ENCODE measurements at regions not wholly inside any gene's neighbourhood (a gene's known extent, or its start where the extent isn't known, plus 50 kb on each side); places are given as distances from the start of the nearest gene placed in this dataset.

DNA sequence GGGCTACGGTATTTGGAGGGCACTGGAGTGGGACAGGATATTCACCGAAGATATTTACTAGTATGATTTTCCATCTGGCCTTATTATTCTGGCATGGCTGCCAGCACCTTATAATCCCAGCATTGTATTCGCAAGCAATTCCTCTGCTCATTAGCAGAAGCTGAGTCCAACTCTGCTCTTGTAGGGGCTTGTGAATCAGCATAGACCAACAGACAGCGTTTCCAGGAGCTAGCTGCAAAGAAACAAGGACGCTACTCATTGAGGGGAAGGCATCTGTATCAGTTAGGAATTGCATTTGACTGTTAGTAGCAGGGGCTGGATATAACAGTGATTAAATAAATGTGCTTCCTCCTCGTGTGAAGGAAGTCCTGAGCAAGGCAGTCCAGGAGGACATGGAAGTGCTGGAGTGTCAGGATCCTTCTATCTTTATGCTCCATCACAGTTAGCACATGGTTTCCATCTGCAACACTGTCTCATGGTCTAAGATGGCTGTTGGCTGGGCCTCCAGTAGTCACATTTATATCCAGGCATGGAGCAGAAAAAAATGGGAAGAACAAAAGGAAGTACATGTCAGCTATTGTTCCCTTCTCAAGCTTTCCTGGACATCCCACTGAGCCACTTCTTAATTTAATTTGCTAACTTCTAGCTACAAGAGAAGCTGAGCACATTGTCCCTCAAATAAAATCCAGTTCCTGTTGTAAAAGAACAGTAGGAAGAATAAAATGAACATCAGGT, 214.1 kb downstream of the C1D start:
- H3K4me3 Mint-ChIP-seq (ENCODE audit: unreplicated experiment) = no peak overlapping the region
- no peak overlapping the region for H3K27ac Mint-ChIP-seq (ENCODE audit: unreplicated experiment)
- CTCF ChIA-PET = no interaction called here
- peaks cover 2% of the 10 kb centered on the region for H3K27me3 Mint-ChIP-seq (ENCODE audit: insufficient read depth, unreplicated experiment)
- no peaks in the 10 kb centered on the region for H3K9me3 ChIP-seq
- no peak overlapping the region for H3K4me3 ChIP-seq (ENCODE audit: low read depth, low read length)
- TF ChIP-seq, protein P1, sequence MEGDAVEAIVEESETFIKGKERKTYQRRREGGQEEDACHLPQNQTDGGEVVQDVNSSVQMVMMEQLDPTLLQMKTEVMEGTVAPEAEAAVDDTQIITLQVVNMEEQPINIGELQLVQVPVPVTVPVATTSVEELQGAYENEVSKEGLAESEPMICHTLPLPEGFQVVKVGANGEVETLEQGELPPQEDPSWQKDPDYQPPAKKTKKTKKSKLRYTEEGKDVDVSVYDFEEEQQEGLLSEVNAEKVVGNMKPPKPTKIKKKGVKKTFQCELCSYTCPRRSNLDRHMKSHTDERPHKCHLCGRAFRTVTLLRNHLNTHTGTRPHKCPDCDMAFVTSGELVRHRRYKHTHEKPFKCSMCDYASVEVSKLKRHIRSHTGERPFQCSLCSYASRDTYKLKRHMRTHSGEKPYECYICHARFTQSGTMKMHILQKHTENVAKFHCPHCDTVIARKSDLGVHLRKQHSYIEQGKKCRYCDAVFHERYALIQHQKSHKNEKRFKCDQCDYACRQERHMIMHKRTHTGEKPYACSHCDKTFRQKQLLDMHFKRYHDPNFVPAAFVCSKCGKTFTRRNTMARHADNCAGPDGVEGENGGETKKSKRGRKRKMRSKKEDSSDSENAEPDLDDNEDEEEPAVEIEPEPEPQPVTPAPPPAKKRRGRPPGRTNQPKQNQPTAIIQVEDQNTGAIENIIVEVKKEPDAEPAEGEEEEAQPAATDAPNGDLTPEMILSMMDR (IDR thresholded peaks at IDR 0.05; ENCODE audit: insufficient read depth in 1 of 2, low read depth in 1 of 2, low read length in 1 of 2, severe bottlenecking in 1 of 2, unreplicated experiment in 1 of 2) = no peak
- intact Hi-C loops (cut with micrococcal nuclease; ENCODE audit: unreplicated experiment) = loop anchor here (10.0 kb wide), 1 partner anchor 524 kb away; no protein-coding TSS in a partner anchor
- no peaks in the 10 kb centered on the region for H3K9me3 Mint-ChIP-seq (ENCODE audit: unreplicated experiment)
- H3K4me1 Mint-ChIP-seq (ENCODE audit: low read depth, unreplicated experiment) = no peaks in the 10 kb centered on the region
- H3K27me3 ChIP-seq (replicated peaks; ENCODE audit: control insufficient read depth, insufficient read depth, low read length) = no peaks in the 10 kb centered on the region
- H3K36me3 Mint-ChIP-seq (ENCODE audit: insufficient read depth, unreplicated experiment) = no peaks in the 10 kb centered on the region
- no peaks in the 10 kb centered on the region for H3K36me3 ChIP-seq (ENCODE audit: control insufficient read depth, insufficient read depth, low read length)
- POLR2A ChIA-PET = no interaction called here
- peaks cover 5% of the 10 kb centered on the region; the same call in 1 of the 2 replicates for H3K4me1 ChIP-seq
- DNase-seq = no peak
- no TSS peak for BruUV-seq (replicated peaks)

- DNase-seq = no peak
- Histone ChIP-seq H3K27me3 (replicated peaks; ENCODE audit: control insufficient read depth, insufficient read depth, low read length) (no peaks in the 10 kb centered on the region), H3K4me3 (ENCODE audit: low read depth, low read length) (no peak overlapping the region), H3K36me3 (ENCODE audit: control insufficient read depth, insufficient read depth, low read length) (no peaks in the 10 kb centered on the region), H3K4me1 (peaks cover 4% of the 10 kb centered on the region; the same call in 1 of the 2 replicates), H3K9me3 (no peaks in the 10 kb centered on the region)
- Mint-ChIP-seq H3K27ac (ENCODE audit: unreplicated experiment) (no peak overlapping the region), H3K36me3 (ENCODE audit: insufficient read depth, unreplicated experiment) (no peaks in the 10 kb centered on the region), H3K9me3 (ENCODE audit: unreplicated experiment) (no peaks in the 10 kb centered on the region), H3K27me3 (ENCODE audit: insufficient read depth, unreplicated experiment) (no peaks in the 10 kb centered on the region), H3K4me3 (ENCODE audit: unreplicated experiment) (no peak overlapping the region), H3K4me1 (ENCODE audit: low read depth, unreplicated experiment) (no peaks in the 10 kb centered on the region)
- ChIA-PET POLR2A (no interaction called here), CTCF (no interaction called here)
- no TSS peak for BruUV-seq (replicated peaks)
- TF ChIP-seq, protein P1 (IDR thresholded peaks at IDR 0.05; ENCODE audit: insufficient read depth in 1 of 2, low read depth in 1 of 2, low read length in 1 of 2, severe bottlenecking in 1 of 2, unreplicated experiment in 1 of 2) = no peak
- intact Hi-C loops (cut with micrococcal nuclease; ENCODE audit: unreplicated experiment) = no loop called here
Observed at GRCh38 chr2:67851016-67851415, 211.8 kb downstream of the C1D start.

DNA sequence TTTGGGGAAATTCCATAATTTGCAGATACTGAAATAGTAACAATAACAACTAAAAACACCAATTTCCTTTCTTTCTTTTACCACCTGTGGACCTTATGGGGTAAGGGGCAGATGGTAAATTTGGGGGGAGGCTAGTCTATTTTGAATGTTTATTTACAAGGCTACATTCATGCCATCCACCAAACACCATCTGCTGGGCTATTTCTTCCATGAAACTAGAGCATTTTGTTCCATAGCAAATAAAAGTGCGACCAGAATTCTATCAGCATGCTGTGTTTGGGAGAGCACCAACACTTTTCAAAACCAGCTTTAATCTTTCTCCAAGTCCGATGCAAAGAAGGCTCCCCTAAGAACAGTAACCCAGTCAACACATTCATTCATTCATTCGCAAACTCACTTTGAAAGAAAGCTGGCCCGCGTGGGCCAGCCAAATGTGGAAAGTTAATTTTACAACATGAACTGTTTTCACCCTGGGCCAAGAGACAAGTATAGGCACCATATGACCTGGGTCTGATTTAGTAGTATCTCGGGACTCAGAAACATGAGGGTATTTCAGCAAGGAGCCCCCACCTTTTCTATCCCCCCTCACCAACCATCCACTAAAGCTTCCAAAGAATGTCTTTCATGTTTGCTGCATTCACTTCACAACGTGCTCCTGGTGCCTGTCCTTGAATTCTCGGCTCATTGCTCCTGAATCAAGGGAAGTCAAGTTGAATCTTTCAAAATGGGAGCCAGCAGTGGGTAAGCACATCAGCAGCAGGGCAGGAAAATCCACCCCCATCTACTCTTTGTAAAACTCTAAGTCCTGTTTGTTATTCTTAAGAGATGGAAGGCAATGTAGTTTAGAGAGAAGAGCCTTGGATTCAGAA, 210.6 kb downstream of the C1D start:
- Mint-ChIP-seq H3K36me3 (ENCODE audit: insufficient read depth, unreplicated experiment) (no peaks in the 10 kb centered on the region), H3K4me1 (ENCODE audit: low read depth, unreplicated experiment) (no peaks in the 10 kb centered on the region), H3K27ac (ENCODE audit: unreplicated experiment) (no peak overlapping the region), H3K27me3 (ENCODE audit: insufficient read depth, unreplicated experiment) (no peaks in the 10 kb centered on the region), H3K4me3 (ENCODE audit: unreplicated experiment) (no peak overlapping the region), H3K9me3 (ENCODE audit: unreplicated experiment) (no peaks in the 10 kb centered on the region)
- TF ChIP-seq, protein P1 (IDR thresholded peaks at IDR 0.05; ENCODE audit: insufficient read depth in 1 of 2, low read depth in 1 of 2, low read length in 1 of 2, severe bottlenecking in 1 of 2, unreplicated experiment in 1 of 2) = no peak
- ChIA-PET POLR2A (no interaction called here), CTCF (no interaction called here)
- H3K27me3 ChIP-seq (replicated peaks; ENCODE audit: control insufficient read depth, insufficient read depth, low read length) = no peaks in the 10 kb centered on the region
- BruUV-seq (replicated peaks) = no TSS peak
- DNase-seq = no peak
- no peaks in the 10 kb centered on the region for H3K9me3 ChIP-seq
- no peak overlapping the region for H3K4me3 ChIP-seq (ENCODE audit: low read depth, low read length)
- no peaks in the 10 kb centered on the region for H3K36me3 ChIP-seq (ENCODE audit: control insufficient read depth, insufficient read depth, low read length)
- intact Hi-C loops (cut with micrococcal nuclease; ENCODE audit: unreplicated experiment) = no loop called here
- no peaks in the 10 kb centered on the region for H3K4me1 ChIP-seq
